ENCODE measurements at regions not wholly inside any gene's neighbourhood (a gene's known extent, or its start where the extent isn't known, plus 50 kb on each side); places are given as distances from the start of the nearest gene placed in this dataset.

- ATAC-seq, result no peak
Measured at GRCh38 chr1:117260761-117261423, 50.2 kb upstream of the VTCN1 start.

More at GRCh38 chr1:117260761-117261423, 50.2 kb upstream of the VTCN1 start:
- no peak for TF ChIP-seq JUN (CRISPR knock-in tag; IDR thresholded peaks at IDR 0.05)
- TF ChIP-seq ZNF138 (CRISPR knock-in tag; conservative IDR thresholded peaks at IDR 0.05), result no peak
- no peak for TF ChIP-seq ETV6 (CRISPR knock-in tag; IDR thresholded peaks at IDR 0.05)
- no peak overlapping the region for H3K4me3 Mint-ChIP-seq
- no peak overlapping the region for H3K27ac Mint-ChIP-seq
- ChIA-PET POLR2A (no interaction called here), CTCF (interaction anchor here (0.6 to 1.4 kb wide), 2 partner anchors 24 to 138 kb away, joined by 3 to 4 read pairs; no protein-coding TSS in a partner anchor)
- no peak for DNase-seq (ENCODE audit: low spot score)
- H3K27me3 Mint-ChIP-seq (ENCODE audit: low read depth), result peaks cover 3% of the 10 kb centered on the region
- H3K9me3 Mint-ChIP-seq, result peaks cover 40% of the 10 kb centered on the region
- H3K36me3 Mint-ChIP-seq, result peaks cover 31% of the 10 kb centered on the region
- H3K4me1 Mint-ChIP-seq, result peaks cover 5% of the 10 kb centered on the region; the same call in 1 of the 2 replicates

All from WTC11 (cell line).